CD4-positive, alpha-beta T cell (primary cell): ENCODE measurements at regions not wholly inside any gene's neighbourhood (a gene's known extent, or its start where the extent isn't known, plus 50 kb on each side); places are given as distances from the start of the nearest gene placed in this dataset.

ENCODE experiments used
- ATAC-seq: fragments of 200-7000 bp; cut with Tn5 transposase; one replicate; pipeline ENCODE4 v1.10.0; 2022; ENCODE audit warnings: mild to moderate bottlenecking; ENCODE audit not compliant: poor library complexity
- CTCF ChIA-PET: fragments of 350-600 bp; sonication (Branson Sonifier 250); formaldehyde crosslinking; loops from one replicate; lab custom pipeline; 2021; ENCODE audit warnings: antibody characterized with exemption, inconsistent platforms; lab: Charles Lee
- POLR2A ChIA-PET: fragments of 350-600 bp; sonication (Branson Sonifier 250); formaldehyde crosslinking; loops from one replicate; lab custom pipeline; 2021; ENCODE audit warnings: antibody characterized with exemption, inconsistent platforms; lab: Charles Lee
- DNase-seq, 14 experiments: peaks; one replicate each; pipeline ENCODE4 v3.0.0-alpha.2; 2013 to 2020; ENCODE audit warnings: mixed read lengths in 2 of 14
- H3K27ac ChIP-seq, 2 donors: one replicate each; pipeline versions ENCODE4 v1.5.1 to v1.7.0; 2013; ENCODE audit warnings: low read length in 2 of 2, low read depth in 1 of 2, mild to moderate bottlenecking in 1 of 2
- H3K27me3 ChIP-seq, 2 experiments: 1 replicate in 1 of 2; 2 replicates in 1 of 2; pipeline versions ENCODE4 v1.6.1 to v1.7.0; 2013; ENCODE audit warnings: low read length in 2 of 2, control low read depth in 1 of 2, mild to moderate bottlenecking in 1 of 2, moderate library complexity in 1 of 2; ENCODE audit not compliant: insufficient read depth in 2 of 2, control insufficient read depth in 1 of 2
- H3K36me3 ChIP-seq: one replicate; pipeline ENCODE4 v1.6.1; 2013; ENCODE audit warnings: low read length, control low read depth; ENCODE audit not compliant: insufficient read depth
- H3K4me1 ChIP-seq: one replicate; pipeline ENCODE4 v1.6.1; 2013; ENCODE audit warnings: low read length, control low read depth; ENCODE audit not compliant: insufficient read depth
- H3K4me3 ChIP-seq: one replicate; pipeline ENCODE4 v1.5.1; 2013; ENCODE audit warnings: mild to moderate bottlenecking, low read length, moderate library complexity
- H3K9me3 ChIP-seq, 2 experiments: 1 replicate in 1 of 2; 2 replicates in 1 of 2; pipeline versions ENCODE4 v1.6.1 to v1.7.0; 2013; ENCODE audit warnings: low read length in 2 of 2, mild to moderate bottlenecking in 2 of 2, control low read depth in 1 of 2, moderate library complexity in 1 of 2; ENCODE audit not compliant: control insufficient read depth in 1 of 2, insufficient read depth in 1 of 2
- H3K27ac Mint-ChIP-seq: one replicate; pipeline ENCODE4 v1.8.0; 2020; ENCODE audit warnings: mixed read lengths
- H3K27me3 Mint-ChIP-seq: one replicate; pipeline ENCODE4 v1.8.0; 2021; ENCODE audit warnings: mixed read lengths
- H3K36me3 Mint-ChIP-seq: one replicate; pipeline ENCODE4 v1.8.0; 2021; ENCODE audit warnings: low read depth, mixed read lengths
- H3K4me1 Mint-ChIP-seq: one replicate; pipeline ENCODE4 v1.8.0; 2021; ENCODE audit warnings: low read depth, mixed read lengths
- H3K4me3 Mint-ChIP-seq: one replicate; pipeline ENCODE4 v1.8.0; 2020; ENCODE audit warnings: mild to moderate bottlenecking, mixed read lengths
- H3K9me3 Mint-ChIP-seq: one replicate; pipeline ENCODE4 v1.8.0; 2020; ENCODE audit warnings: mixed read lengths
- CTCF ChIP-seq: fragments of 200-600 bp; IDR thresholded peaks from one replicate; pipeline ENCODE4 v1.8.0; 2022; ENCODE audit warnings: antibody characterized with exemption, mild to moderate bottlenecking
- intact Hi-C, 2 experiments: fragments of 100-400 bp; cut with DNase I in 1 of 2; cut with micrococcal nuclease in 1 of 2; formaldehyde crosslinking; loops; one replicate each; pipeline versions ENCODE4 v1.15.1 to v1.9.0; 2023 to 2025; cut with DNase I, micrococcal nuclease

GRCh38 chrX:125402807-125403206, 83.1 kb downstream of the TEX13C start:
- ChIA-PET POLR2A (no interaction called here), CTCF (no interaction called here)
- H3K27ac ChIP-seq = no peak overlapping the region
- TF ChIP-seq CTCF = no peak
- no peak overlapping the region for H3K4me3 Mint-ChIP-seq
- H3K27ac Mint-ChIP-seq = no peak overlapping the region
- no peaks in the 10 kb centered on the region for H3K36me3 Mint-ChIP-seq
- no peaks in the 10 kb centered on the region for H3K27me3 Mint-ChIP-seq
- ATAC-seq (no peak), DNase-seq (no peak)
- H3K36me3 ChIP-seq = no peaks in the 10 kb centered on the region
- H3K4me3 ChIP-seq = no peak overlapping the region
- no peaks in the 10 kb centered on the region for H3K9me3 ChIP-seq
- no peaks in the 10 kb centered on the region for H3K4me1 Mint-ChIP-seq
- intact Hi-C loops = no loop called here
- no peaks in the 10 kb centered on the region for H3K27me3 ChIP-seq
- no peaks in the 10 kb centered on the region for H3K4me1 ChIP-seq
- peaks cover 2% of the 10 kb centered on the region for H3K9me3 Mint-ChIP-seq

- intact Hi-C loops = no loop called here
- DNase-seq (no peak), ATAC-seq (no peak)
- Mint-ChIP-seq H3K4me1 (no peaks in the 10 kb centered on the region), H3K27me3 (no peaks in the 10 kb centered on the region), H3K9me3 (peaks cover 2% of the 10 kb centered on the region), H3K27ac (no peak overlapping the region), H3K4me3 (no peak overlapping the region), H3K36me3 (no peaks in the 10 kb centered on the region)
- H3K27me3 ChIP-seq = no peaks in the 10 kb centered on the region
- ChIA-PET CTCF (no interaction called here), POLR2A (no interaction called here)
- no peak overlapping the region for H3K4me3 ChIP-seq
- H3K36me3 ChIP-seq = no peaks in the 10 kb centered on the region
- H3K4me1 ChIP-seq = no peaks in the 10 kb centered on the region
- H3K9me3 ChIP-seq = no peaks in the 10 kb centered on the region
- no peak for TF ChIP-seq CTCF
- H3K27ac ChIP-seq = no peak overlapping the region
Observed at GRCh38 chrX:125404667-125405160, 85.0 kb downstream of the TEX13C start.

- ChIA-PET CTCF (no interaction called here), POLR2A (no interaction called here)
- H3K4me3 ChIP-seq = no peak overlapping the region
- intact Hi-C loops = no loop called here
- no peaks in the 10 kb centered on the region for H3K36me3 ChIP-seq
- DNase-seq (no peak), ATAC-seq (no peak)
- Mint-ChIP-seq H3K9me3 (peaks cover 2% of the 10 kb centered on the region), H3K27ac (no peak overlapping the region), H3K4me3 (no peak overlapping the region), H3K36me3 (no peaks in the 10 kb centered on the region), H3K27me3 (no peaks in the 10 kb centered on the region), H3K4me1 (no peaks in the 10 kb centered on the region)
- no peak overlapping the region for H3K27ac ChIP-seq
- TF ChIP-seq CTCF = no peak
- no peaks in the 10 kb centered on the region for H3K9me3 ChIP-seq
- no peaks in the 10 kb centered on the region for H3K4me1 ChIP-seq
- H3K27me3 ChIP-seq = no peaks in the 10 kb centered on the region
Observed at GRCh38 chrX:125405339-125405738, 85.7 kb downstream of the TEX13C start.
